Stimulated activated CD4-positive, alpha-beta T cell treated with anti-CD3 and anti-CD28 coated beads, Interleukin-1b, Interleukin-23, amount 100 ng/mL, for 24 hours (primary cell): ENCODE measurements at regions not wholly inside any gene's neighbourhood (a gene's known extent, or its start where the extent isn't known, plus 50 kb on each side); places are given as distances from the start of the nearest gene placed in this dataset.

ENCODE experiments used
- DNase-seq, 4 experiments: peaks; one replicate each; pipeline ENCODE4 v3.0.0-alpha.2; 2020; ENCODE audit warnings: low read depth in 4 of 4, low spot score in 1 of 4

DNA sequence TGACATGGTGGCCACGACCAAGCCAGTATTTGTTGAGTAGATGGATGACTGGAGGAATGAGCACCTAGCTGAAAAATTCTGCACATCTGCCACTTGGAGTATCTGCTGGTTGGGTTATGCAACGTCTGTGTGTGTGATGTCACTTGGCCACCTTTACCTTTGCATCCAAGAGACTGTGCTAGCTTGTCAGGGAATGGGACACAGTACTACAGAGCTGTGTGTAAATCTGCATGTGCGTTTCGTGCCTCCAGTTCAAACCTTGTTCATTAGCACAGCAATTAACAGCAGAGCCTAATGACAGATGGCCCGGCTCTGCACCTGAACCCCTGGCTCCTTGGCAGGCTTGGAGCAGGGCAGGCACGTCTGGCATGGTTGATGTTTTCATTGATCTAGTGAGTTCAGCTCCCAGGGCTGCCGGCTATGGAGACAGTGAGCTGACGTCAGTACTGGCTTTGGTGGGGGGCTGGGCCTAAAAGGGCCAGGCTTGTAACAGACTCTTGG, 188.4 kb upstream of the NAV2 start:
- no peak for DNase-seq

GRCh38 chr11:19520681-19521080, 192.0 kb upstream of the NAV2 start:
- DNase-seq: no peak

DNA sequence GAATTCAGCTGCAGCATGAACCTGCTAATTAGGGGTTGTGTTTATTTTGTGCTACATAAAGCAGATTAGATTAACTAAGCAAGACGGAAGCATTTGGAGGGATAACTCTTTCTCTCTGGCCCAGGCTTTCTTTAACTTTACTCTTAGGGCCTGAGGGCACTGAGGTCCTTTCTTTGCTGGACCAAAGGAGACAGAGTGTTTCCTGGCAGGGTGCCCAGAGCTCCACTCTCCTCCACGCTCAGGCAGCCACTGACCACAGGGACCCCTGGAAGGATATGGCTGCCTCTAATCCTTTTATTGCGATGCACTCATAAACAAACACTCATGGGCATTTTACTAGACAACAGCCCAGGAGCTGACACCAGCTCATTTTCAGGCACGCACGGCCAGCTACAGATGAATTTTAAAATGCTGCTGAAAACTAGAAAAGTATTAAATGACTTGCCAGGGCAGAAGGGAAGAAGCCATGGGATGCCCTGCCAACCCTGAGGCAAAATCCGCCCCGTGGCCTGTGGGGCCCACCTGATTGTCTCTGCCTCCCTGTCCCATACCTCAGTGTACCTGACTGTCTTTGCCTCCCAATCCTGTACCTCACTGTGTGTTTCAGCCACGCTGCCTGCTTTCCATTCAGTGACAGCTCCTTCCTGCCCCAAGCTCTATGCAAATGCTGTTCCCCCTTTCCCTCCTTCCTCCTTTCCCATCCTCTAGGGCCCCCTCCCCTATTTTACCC, 192.6 kb upstream of the NAV2 start:
- DNase-seq: no peak

GRCh38 chr11:19519353-19519752, 193.3 kb upstream of the NAV2 start:
- no peak for DNase-seq

- DNase-seq: no peak
These were observed 199.4 kb upstream of the NAV2 start for GRCh38 chr11:19513253-19513652.

DNA sequence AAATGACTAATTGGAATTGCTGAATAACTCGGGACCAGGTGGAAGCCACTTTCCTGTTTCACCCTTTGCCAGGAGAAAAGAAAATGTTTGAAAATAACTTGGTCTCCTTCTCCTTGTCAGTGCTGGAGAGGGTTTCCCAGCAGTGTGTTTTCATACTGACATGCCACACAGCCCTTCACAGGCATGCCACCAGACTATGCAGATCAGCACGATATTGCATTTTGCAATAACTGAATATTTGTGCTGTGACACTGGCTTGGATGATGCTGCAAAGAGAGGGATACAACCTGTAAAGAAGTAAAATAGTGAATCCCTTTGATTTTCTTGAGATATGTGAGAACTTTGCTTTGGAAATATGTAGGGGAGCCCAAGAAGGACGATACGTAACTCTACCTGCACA, 200.0 kb upstream of the NAV2 start:
- no peak for DNase-seq

- no peak for DNase-seq
These were observed 201.0 kb upstream of the NAV2 start for GRCh38 chr11:19511413-19512183.

DNA sequence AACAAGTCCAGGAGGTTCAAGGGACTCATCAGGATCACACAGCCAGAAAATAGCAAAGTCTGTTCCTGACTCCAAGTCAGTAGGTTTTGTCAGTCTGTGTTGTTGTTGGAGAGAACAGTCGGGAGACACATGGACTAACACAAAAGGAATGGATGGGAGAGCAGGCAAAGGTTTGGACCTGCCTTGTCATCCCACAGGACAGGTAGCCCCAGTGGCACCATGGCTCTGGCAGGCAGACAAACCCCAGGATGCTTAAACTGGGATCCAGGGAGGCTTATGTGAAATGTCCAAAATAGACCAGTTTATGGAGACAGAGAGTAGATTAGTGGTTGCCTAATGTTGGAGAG, 201.6 kb upstream of the NAV2 start:
- no peak for DNase-seq

- no peak for DNase-seq
These were observed 202.2 kb upstream of the NAV2 start for GRCh38 chr11:19510468-19510867.

GRCh38 chr11:19509215-19509614, 203.4 kb upstream of the NAV2 start:
- DNase-seq: no peak

GRCh38 chr11:19508165-19508564, 204.5 kb upstream of the NAV2 start:
- DNase-seq: no peak

GRCh38 chr11:19506816-19507486, 205.7 kb upstream of the NAV2 start:
- no peak for DNase-seq

DNA sequence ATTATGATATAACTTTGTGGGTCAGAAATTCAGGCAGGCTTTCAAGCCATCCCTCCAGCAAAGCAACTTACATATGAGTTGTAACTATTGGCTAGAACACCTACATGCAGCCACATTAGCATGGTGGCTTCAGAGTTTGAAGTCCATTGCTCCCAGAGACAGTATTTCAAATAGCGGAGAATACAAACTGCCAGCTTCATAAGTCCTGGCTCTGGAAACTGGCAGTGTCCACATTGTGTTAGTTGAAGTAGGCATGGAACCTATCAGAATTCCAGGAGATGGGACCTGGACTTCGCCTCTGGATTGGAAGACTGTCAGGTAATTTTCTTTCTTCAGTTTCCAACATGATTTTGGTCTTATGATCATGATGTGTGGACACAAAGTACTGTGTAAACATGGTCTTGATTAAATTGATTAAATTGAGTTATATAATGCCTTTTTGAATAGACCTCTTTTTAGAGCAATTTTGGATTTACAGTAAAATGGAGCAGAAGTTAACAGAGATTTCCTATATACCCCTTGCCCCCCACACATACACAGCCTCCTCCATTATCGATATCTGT, 209.9 kb upstream of the NAV2 start:
- no peak for DNase-seq

- no peak for DNase-seq
These were observed 211.0 kb upstream of the NAV2 start for GRCh38 chr11:19501631-19502030.

GRCh38 chr11:19499999-19500398, 212.6 kb upstream of the NAV2 start:
- no peak for DNase-seq

GRCh38 chr11:19499026-19499669, 213.5 kb upstream of the NAV2 start:
- no peak for DNase-seq

DNA sequence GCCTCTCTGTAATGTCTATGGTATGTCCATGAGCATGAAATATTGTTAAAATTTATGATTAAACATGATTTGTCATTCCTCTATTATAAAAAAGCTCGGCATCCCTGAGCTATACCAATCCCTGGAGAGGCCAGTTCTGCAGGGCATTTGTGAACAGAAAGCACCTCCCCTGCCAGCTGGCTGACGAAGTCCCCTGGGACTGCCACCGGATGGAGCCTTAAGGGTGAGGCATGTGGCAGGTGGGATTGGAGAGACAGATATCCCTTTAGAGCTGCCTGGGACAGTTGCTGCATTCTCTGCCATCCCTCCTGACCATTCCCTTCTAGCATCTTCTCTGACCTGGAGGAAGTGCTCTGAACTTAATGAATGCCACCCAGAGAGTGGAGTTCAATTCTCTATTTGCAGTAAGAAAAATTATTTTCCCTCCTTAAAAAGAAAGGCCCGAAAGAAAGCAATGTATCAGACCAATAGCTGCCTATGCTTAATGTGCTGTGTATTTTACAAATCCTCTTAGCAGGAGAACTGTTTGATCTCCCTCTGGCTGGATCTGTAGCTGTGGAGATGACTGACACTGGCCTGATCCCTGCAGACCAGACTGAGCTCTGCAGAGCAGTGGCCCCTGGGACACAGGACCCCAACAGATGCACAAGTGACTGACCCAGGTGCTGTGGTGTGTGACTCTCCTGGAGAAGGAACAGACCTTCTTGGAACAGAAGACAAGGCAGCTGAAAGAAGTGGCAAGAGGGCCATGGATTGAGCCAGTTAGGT, 219.0 kb upstream of the NAV2 start:
- no peak for DNase-seq

- no peak for DNase-seq
These were observed 230.1 kb upstream of the NAV2 start for GRCh38 chr11:19482319-19483100.

DNA sequence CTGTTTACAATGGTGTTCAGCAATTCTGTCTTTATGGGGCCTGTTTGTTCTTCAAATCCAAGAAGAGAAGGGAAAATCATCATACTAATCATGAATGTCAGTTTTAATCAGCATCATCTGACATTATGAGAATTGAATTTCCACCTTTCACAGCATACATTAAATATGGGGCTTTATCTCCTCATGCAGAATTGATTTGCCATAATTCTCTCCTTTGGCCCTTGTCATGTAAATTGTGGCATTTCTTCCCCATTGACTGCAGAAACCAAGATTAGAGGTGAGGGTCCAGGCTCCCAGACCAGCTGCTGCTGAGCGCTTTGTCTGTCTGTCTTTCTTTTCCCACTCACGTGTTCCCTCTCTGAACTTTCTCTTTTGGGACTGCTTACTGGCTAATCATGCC, 232.1 kb upstream of the NAV2 start:
- no peak for DNase-seq

DNA sequence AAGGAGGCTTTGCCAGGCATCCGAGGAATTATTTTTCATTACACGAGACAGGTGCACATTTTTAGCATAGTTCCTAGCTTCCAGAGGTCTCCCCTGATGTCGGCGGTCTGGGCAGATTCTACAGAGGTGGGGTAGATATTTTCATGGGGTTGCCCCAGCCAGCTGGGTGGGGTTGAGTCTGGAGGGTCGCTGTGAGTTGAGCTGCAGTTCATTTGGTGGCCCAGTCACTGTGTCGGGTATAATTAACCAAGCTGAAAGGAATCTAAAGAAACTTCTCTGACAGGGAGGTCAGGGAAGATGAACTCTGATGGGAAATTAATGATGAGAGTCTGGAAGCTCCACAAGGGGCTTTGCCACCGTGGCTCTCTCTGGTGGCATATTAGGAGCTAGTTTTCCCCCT, 233.7 kb upstream of the NAV2 start:
- no peak for DNase-seq
